HG02571 (cell line): ENCODE measurements at regions not wholly inside any gene's neighbourhood (a gene's known extent, or its start where the extent isn't known, plus 50 kb on each side); places are given as distances from the start of the nearest gene placed in this dataset.

Source experiments
- ATAC-seq: cut with Tn5 transposase; IDR thresholded peaks from one replicate; pipeline ENCODE4 v1.9.1; 2021; ENCODE audit warnings: mild to moderate bottlenecking, moderate library complexity; ENCODE audit not compliant: unreplicated experiment

DNA sequence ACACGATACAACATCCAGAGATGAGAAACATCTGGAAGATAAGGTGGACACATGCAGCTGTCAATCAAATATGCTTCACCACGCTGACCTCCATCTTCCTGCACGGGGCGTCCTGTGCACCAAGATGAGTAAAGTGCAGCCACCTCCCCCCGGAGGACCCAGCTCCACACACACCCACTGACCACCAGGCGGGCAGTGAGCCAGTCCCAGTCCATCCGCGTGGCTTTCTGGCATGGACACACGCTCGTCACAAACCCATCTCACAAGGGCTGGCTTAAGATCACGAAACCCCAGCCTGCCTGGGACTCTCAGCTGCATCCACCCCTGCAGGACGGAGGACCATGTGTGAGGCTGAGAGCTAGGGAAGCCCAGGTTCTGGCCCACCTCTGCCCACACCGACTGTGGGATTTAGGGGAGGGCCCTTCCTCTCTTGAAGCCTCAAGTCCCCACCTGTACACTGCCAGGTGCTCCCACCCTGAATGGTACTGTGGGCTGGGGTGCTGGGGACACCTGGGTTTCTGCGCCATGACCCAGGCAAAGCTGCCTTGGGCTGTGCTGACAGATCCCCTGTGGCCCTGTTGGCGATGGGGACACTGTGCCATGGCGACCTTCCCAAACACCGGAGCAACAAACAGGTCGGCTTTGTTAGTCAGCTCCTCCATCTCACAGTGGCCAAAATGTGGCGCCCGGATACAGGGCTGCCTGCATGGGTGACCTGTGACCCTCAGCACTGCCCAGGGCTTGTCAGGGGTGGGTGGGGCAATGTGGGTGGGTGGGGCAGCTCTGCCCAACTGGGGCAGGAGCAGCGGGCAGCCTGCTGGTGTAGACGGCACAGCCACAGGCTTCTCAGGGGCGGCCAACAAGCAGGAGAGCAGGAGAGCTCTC, 629.0 kb downstream of the TBC1D22A start:
- ATAC-seq: no peak

DNA sequence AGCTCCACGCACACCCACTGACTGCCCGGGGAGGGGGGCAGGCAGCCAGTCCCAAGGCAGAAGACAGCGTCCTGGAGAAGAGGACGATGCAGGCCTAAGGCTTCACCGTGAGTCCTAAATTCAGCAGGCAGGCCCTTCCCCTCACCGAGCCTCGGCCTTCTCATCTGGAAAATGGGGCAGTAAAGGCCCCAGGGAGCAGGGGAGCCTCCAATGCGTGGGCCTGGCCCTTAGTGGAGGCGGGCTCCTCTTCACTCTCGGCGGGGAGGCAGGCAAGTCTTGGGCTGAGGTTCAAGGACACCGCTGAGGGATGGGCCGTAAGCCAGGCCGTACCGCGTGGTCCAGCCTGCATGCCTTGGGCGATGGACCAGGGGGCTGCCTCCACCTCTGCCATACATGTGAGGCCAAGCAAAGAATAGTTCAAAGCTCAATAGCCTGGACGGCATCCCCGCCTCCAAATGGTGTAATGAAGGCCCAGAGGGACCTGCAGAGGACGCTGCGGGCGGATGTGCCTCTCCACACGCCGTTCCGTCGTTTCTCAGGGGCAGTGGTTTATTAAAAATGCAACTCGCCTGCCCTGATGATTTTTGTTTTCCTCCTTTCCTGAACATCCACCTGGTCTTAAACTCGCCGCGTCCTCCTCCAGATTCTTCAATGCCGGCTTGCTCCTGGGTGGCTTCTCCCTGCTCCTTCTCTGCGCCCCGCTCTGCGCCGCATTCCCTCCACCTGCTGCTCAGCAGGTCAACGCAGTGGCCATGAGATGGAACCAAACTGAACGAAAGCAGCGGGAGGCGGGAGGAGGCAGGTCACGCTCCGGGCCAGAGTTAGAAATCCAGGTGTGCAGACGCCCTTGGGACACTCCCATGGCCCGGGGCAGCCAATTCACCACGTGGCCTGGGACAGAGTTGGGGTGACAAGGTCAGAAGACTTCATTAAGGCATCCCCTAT, 627.8 kb downstream of the TBC1D22A start:
- ATAC-seq: no peak

DNA sequence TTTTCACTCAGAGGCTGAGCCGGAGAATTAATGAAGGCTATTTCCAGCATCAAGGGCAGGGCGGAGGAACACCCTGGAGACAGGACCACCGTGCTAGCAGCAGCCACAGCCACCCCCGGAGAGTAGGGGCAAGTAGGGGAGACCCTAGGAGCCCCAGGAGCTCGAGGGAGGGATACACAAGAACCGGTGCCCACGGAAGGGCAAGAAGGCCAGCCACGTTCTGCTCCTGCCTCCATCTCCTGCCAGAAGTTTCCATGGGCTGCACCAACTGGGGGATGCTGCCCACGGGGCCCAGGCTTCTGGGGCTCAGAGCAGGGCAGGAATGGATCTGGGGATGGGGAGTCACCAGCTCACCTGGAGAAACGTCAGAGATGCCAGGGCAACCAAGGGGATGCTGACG, 626.8 kb downstream of the TBC1D22A start:
- ATAC-seq: no peak

DNA sequence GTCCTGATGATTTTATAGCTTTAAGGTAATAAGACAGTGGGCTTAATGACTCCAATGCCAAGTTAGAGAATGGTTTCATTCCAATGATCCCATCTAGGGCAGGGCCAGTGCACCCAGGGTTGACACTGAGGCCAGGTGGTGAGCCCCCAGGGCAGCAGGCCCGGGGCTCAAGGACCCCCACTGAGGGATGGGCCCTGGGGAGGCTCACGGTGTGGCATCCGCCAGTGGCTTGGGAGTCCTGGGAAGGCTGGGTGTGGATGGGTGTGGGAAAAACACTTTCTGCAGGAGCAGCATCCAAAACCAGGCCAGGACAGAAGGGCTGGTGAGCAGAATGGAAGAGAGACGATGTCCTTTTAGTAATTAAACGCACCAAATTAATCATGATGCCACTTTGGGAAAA, 626.3 kb downstream of the TBC1D22A start:
- ATAC-seq: no peak

DNA sequence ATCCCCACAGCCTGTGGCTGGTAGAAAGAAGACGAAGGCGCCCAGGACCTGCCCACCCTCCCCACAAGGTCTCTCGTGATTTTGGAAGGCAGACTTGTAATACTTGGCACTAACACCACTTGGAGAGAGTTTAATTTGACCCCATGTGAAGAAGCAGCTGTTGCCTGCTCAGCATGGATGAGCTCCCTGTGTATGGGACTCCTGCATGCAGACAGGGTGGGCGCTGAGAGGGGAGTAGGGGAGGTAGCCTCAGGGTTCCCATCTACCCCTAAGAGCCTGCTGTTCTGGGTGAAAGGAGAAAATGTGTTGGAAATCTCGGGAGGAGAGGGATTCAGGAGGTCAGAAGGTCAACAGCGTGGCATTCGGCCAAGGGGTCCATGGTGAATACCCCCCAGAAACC, 625.9 kb downstream of the TBC1D22A start:
- ATAC-seq: no peak

DNA sequence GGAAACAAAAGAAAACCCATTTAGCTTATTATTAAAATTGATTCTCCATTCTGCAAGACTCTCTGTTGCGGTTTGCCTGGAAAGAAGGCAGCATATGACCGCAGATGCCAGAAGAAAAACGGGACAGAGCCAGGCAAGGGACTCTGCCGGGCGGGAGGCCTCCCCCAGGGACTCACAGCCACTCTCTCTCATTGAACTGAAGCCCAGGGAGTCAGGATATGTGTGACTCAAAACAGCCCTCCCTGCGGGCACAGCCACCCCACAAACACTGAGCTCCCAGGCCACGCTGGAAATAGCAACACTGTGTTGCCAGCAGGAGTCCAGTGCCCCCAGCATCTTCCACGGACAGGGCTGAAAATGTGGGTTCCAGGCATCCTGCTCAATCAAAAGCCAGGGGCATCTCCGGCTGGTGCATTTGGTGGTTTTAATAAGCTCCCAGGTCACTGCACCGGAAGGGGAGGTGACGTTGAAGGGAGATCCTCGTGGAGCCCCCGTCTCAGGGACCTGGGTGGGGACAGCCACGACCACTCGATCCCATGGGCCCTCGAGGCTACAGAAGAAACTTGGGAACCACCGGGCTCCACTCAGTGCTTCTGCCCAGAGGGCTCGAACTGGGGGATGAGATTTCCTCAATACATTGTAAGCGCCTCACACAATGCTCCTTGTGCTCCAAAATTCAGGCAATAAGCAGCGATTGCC, 624.5 kb downstream of the TBC1D22A start:
- ATAC-seq: no peak

DNA sequence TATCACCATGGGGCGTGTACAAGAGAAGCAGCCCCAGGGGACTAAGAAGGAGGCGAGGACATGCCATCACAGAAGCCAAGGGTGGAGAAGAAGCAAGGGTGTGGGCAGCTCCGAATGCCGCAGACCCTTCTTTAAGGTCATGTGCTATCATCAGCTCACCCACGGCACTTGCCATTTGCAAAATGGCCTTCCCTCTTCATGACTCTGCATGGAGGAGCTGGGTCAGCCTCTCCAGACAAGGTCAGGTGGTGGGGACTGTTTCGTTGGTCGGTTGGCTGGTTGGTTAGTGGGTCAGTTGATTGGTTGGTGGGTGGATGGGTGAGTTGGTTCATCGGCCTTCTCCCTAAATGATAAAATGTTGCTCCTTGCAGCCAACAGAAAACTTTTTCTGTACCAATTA, 622.5 kb downstream of the TBC1D22A start:
- ATAC-seq: no peak

DNA sequence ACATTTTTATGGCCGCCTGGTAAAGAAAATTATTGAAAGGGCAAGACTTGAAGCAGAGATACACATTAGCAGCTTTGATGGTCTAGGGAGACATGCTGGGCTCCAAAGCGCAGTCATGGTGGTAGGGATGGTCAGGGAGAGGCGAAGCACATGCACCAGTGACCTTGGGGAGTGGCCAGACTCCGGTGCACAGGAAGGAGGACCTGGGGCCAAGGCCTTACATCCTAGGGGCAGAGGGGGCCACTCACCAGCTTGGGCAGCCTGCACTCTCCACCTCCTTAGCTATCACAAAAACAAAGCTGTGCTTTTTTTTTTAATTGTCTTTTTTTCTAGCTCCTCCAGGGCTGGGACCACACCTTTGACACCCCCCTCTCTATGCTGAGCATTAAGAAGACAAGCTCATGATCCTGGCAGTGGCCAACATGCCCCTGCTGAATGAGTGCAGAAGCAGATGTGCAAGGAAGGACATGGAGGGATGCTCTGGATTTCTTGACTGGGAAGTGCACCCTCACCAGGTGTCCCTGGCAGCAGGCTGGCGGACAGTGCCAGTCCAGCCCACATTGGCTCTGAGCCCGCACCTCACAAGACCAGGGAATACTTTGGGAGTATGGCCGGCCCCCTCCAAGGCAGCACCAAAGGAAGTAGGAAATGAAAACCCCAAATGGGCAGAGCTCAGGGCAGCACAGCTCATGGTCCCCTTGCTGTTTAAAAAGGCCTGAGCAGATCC, 619.9 kb downstream of the TBC1D22A start:
- ATAC-seq: no peak

DNA sequence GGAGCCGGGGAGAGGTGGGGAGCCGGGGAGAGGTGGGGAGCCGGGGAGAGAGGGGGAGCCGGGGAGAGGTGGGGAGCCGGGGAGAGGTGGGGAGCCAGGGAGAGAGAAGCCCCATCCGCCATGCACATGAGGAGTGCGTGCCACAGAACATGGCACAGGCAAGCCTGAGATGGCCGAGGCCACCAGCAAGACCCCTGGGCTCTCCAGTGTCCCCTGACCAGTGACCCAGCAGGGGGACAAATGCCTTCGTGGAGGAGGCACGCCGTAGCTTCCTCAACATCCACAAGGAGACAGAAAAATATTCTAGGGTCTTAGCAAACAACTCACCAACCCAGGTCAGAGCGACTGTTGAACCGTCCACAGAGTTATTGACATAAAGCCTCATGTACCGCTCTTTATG, 618.8 kb downstream of the TBC1D22A start:
- ATAC-seq: no peak

DNA sequence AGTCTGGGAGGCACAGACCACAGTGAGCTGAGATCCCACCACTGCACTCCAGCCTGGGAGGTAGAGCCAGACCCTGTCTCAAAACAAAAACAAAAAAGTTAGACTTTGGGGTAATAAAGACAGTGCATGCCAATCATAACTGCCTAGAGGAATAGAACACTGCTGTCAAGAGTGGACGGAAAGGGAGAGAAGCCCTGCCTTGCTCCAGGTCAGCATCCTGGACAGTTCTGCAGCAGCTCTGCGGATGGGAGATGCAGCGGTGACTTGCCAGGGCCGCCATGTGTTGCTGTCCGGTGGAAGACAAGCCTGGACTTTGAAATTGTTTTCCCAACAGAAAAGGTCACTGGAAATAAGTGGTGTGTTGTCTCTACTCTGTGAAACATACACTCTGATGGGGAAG, 618.2 kb downstream of the TBC1D22A start:
- ATAC-seq: no peak

DNA sequence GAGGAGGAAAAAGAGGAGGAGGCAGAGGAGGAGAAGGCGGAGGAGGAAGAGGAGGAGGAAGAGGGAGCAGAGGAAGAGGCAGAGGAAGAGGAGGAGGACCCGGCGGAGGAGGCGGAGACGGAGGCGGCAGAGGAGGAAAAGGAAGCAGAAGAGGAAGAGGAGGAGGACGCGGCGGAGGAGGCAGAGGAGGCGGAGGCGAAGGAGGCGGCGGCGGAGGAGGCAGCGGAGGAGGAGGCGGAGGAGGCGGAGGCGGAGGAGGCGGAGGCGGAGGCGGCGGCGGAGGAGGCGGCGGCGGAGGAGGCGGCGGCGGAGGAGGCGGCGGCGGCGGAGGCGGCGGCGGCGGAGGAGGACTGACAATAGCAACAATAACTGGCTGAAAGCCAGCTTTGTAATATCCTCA, 616.6 kb downstream of the TBC1D22A start:
- no peak for ATAC-seq

DNA sequence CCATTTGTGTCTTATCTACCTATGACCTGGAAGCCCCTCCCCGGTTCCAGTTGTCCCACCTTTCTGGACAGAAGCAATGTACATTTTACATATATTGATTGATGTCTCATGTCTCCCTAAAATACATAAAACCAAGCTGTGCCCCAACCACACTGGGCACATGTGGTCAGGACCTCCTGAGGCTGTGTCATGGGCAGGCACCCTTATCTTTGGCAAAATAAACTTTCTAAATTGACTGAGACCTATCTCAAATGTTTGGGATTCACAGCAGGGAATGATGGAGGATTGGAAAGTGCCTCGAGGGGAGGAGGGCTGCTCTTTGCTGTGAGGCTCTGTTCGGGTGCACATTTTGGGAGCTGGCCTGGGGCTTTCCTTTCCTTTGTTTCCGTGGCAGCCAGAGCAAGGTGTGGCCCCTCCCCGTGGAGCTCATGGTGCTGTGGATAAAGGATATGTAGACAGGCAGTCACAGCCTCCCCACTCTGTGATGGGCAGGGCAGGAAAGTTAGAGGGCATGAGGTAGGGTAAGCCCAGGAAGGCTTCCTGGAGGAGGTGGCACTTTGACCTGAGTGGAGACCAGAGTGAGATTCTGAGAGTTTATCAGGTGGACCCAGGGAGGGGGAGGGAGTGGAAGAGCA, 615.6 kb downstream of the TBC1D22A start:
- no peak for ATAC-seq

DNA sequence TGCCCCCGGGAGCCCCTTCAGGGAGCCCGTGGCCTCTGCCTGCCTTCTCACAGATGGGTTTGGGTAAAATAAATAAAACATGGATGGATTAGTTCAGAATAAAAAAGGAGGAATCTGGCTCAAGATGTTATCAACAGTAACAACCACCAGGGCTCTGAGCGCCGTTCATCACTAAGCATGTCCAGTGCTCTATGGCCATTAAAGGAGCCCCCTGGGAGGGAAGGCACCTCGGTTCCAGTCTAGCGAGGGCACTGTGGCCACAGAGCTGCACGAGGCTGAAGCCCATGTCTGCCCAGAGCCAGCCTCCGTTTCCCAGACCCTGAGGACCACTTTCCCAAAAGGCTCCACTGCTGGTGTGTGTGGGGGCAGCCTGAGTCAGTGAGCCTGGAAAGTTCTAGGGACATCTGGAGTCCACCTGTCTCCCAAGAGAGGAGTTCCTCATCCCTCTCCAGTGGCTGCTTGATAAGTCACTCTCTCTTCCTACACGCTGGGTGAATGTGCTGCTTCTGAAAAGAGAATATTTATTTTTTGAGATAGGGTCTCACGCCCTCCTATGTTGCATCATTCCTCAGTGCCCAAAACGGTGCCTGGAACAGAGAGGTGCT, 614.6 kb downstream of the TBC1D22A start:
- no peak for ATAC-seq

DNA sequence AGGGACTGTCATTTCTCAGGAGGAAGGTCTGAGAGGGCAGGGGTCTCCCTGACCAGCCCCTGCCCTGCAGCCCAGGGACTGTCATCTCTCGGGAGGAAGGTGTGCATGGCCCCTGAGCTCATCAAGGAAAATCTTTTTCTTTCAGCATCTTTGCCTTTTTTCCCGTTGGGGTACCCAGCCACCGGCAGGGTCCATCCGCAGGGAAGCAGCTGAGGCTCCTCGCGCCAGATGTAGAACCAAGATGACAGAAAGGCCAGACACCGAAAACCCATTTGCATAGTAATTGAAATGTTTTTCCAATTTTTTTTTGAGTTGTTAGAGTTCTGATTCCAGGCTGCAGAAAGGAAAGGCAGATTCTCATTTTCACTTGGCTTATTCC, 613.9 kb downstream of the TBC1D22A start:
- no peak for ATAC-seq

DNA sequence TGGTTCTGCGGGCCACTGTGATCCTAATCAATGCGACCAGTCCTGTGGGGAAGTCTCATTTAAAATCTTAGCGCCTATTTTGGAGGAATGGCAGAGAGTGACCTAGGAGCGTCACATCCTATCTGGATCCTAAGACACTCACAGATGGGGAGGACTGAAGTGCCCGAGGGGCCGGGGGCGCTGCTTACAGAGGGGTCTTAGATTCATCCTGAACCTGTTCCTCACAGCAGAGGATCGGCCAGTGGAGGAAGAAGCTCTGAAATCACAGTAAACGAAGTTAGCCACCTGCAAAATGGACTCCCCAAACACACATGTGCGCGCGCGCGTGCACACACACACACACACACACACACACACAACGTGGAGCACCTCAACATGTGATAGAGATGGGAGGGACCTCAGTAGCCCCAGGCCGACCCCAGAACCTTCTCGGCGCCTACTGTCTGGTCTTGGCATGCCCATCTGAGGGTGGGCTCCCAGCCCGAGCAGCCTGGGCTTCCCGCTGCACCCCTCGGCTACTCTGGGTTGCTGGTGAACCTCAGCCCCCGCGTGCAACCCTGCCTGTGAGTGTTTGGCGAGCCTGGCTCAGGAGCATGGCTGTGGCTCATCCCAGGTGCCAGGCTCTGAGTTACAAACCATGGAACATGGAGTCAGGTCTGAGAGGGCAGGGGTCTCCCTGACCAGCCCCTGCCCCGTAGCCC, 613.3 kb downstream of the TBC1D22A start:
- ATAC-seq: no peak

DNA sequence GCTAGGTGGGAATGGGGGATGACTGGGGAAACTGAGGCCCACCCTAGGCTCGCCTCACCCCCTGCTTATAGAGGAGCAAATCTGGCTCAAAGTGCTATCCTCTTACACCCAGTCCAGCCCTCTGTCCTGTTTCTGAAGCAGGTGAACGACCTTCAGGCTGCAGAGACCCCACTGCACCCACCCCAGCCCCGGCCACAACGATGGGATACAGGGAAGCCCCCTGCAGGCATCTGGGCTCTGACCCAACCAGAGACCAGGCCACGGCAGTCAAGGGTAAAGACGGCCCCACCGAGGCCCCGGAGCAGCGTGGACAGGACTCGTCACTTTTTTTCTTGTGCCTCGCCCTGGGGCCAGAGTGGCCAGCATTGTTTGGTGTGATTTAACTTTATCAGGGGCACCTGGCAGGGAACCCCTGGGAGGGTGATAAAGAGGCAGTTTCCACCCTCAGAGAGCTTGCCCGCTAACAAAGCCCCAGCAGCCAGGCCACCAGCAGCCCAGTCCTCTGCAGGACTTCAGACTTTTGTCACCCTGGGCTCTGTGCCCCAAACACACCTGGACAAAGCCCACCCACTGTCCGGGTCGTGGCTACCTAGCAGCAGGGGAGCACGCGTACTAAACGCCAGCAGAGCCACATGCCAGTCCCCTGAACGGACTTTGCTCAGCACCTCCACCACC, 612.6 kb downstream of the TBC1D22A start:
- no peak for ATAC-seq

DNA sequence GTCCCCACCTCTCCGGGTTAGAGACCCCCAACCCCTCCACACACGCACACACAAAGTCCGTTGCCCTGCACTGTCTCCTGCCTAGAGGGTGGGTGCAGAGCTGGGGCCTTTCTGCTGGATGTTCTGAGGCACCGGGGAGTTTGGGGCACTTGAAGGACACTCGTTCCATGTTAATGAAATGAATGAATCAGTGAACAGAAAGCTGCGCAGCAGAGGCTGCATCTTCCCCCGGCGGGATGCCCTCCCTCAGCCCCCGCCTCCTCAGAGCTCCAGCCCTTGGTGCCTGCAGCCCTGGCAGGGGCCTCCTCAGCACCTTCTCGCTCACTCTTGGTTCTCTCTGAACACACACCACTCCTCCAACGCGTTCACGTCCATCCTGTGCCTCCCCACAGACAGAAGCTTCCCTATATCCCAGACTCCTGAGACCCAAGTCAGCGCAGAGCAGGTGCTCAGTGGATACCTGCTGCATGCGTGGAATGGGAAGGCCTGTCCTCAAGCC, 611.9 kb downstream of the TBC1D22A start:
- no peak for ATAC-seq

DNA sequence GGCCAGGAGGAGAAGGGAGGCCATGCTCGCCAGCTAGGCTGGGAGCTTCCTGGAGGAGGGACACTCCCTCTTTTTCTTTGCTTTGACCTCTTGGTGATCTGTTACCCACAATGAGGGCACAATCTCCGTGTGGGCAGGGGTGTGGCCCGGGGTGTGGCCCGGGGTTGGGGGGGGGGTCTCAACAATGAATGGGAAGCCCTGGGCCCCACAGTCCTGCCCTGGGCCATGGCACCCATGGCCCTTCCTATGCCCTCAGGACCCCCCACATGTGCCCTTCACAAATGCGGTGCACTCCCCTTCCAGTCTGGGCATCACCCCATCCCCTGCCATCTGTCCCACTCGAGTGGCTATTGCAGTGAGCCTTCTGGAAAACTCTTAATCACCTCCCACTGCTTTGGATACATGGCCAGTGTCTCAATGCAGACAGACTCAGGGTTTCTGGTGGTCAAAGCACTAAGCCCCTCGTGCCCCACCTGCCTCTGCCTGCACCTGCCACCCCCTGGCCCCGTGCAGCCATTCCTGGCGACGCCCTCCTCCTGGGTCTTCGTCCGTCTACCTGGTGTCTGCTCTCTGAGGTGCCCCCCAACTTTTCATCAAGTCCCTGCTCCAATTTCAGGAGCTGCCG, 611.3 kb downstream of the TBC1D22A start:
- ATAC-seq: no peak
